K562 (cell line): ENCODE measurements at regions not wholly inside any gene's neighbourhood (a gene's known extent, or its start where the extent isn't known, plus 50 kb on each side); places are given as distances from the start of the nearest gene placed in this dataset.
A peak's percentile ranks its signal among the peaks of the same experiment; 100 is the strongest.
"Not testable (repeated sequence)": the region's sequence is repeated elsewhere in the genome, so short reads cannot be mapped to it uniquely, and the experiment has no call there.

Experiments
- ATAC-seq: fragments of 200-7000 bp; cut with Tn5 transposase; 3 replicates; pipeline ENCODE4 v1.9.1; 2020; ENCODE audit warnings: moderate library complexity
- BruUV-seq: library from RNA; stranded (reverse); fragments of 400-500 nt; replicated peaks from 2 replicates; lab custom pipeline; 2021; lab: Mats Ljungman, UMichigan
- CTCF ChIA-PET: fragments of 300-600 bp; formaldehyde crosslinking; extraction: SDS; loops from one replicate; lab custom pipeline; 2021; ENCODE audit warnings: low intra/inter-chr PET ratio; lab: Yijun Ruan, JAX
- POLR2A ChIA-PET: fragments of 300-600, 350-650 bp; sonication (Branson Sonifier 250); formaldehyde crosslinking; extraction: SDS; loops from one replicate; lab custom pipeline; 2021; ENCODE audit warnings: antibody characterized with exemption, inconsistent platforms; lab: Yijun Ruan, JAX
- DNase-seq, 4 experiments: peaks; one replicate each; pipeline versions ENCODE4 v3.0.0 to v3.0.0-alpha.2; 2011 to 2018; ENCODE audit warnings: low spot score in 3 of 4, mixed read lengths in 3 of 4; ENCODE audit errors: extremely low read depth in 1 of 4
- FAIRE-seq: peaks from 2 replicates; lab custom pipeline; 2011; peaks lifted over from hg19 to GRCh38; lab: Jason Lieb, UNC
- H2AFZ ChIP-seq: 2 replicates; pipeline ENCODE4 v1.6.0; 2011; ENCODE audit warnings: low read depth, low read length, control low read depth, inconsistent platforms
- H3K27ac ChIP-seq: fragments of 200-600 bp; 3 replicates; pipeline ENCODE4 v1.8.0; 2011; ENCODE audit warnings: low read depth, mild to moderate bottlenecking, control low read depth, inconsistent platforms, low read length, moderate library complexity, mixed read lengths; ENCODE audit errors: extremely low read depth
- H3K27me3 ChIP-seq, 2 experiments: fragments of 300-600 bp in 1 of 2; 2 replicates in 1 of 2; 3 replicates in 1 of 2; pipeline versions ENCODE4 v1.6.0 to v1.8.0; 2011; ENCODE audit warnings: inconsistent platforms in 2 of 2, low read length in 2 of 2, mild to moderate bottlenecking in 1 of 2, mixed read lengths in 1 of 2, moderate library complexity in 1 of 2; ENCODE audit not compliant: control insufficient read depth in 2 of 2, insufficient read depth in 2 of 2
- H3K36me3 ChIP-seq: fragments of 300-600 bp; 3 replicates; pipeline ENCODE4 v1.8.0; 2011; ENCODE audit warnings: mild to moderate bottlenecking, low read length, inconsistent platforms; ENCODE audit not compliant: control insufficient read depth, insufficient read depth
- H3K4me1 ChIP-seq, 2 experiments: fragments of 200-600 bp in 1 of 2; replicated peaks in 1 of 2; 2 replicates in 1 of 2; 3 replicates in 1 of 2; pipeline versions ENCODE4 v1.5.1 to v1.8.0; 2011; ENCODE audit warnings: inconsistent platforms in 2 of 2, low read length in 2 of 2, mild to moderate bottlenecking in 1 of 2, mixed read lengths in 1 of 2, moderate library complexity in 1 of 2; ENCODE audit not compliant: control insufficient read depth in 2 of 2, insufficient read depth in 2 of 2
- H3K4me2 ChIP-seq: 2 replicates; pipeline ENCODE4 v1.6.1; 2011; ENCODE audit warnings: low read length, control low read depth, inconsistent platforms, mixed read lengths; ENCODE audit not compliant: insufficient read depth
- H3K4me3 ChIP-seq: fragments of 200-600 bp; sonication (generic), shearing (Covaris generic); 2 replicates; pipeline ENCODE4 v1.5.1; 2016; ENCODE audit warnings: control low read depth, inconsistent platforms
- H3K79me2 ChIP-seq: fragments of 200-600 bp; 3 replicates; pipeline ENCODE4 v1.8.0; 2011; ENCODE audit warnings: low read length, inconsistent platforms; ENCODE audit not compliant: control insufficient read depth, insufficient read depth
- H3K9ac ChIP-seq, 2 experiments: 2 replicates each; pipeline versions ENCODE4 v1.6.0 to v1.6.1; 2011; ENCODE audit warnings: low read depth in 2 of 2, low read length in 2 of 2, control low read depth in 1 of 2, inconsistent platforms in 1 of 2, mild to moderate bottlenecking in 1 of 2, mixed read lengths in 1 of 2; ENCODE audit not compliant: insufficient read depth in 1 of 2
- H3K9me1 ChIP-seq: one replicate; pipeline ENCODE4 v1.6.0; 2011; ENCODE audit warnings: inconsistent platforms, mild to moderate bottlenecking, low read length, moderate library complexity; ENCODE audit not compliant: control insufficient read depth, insufficient read depth
- H3K9me3 ChIP-seq: replicated peaks from 2 replicates; pipeline ENCODE4 v1.5.1; 2011; ENCODE audit warnings: low read depth, low read length, inconsistent platforms; ENCODE audit not compliant: control insufficient read depth, insufficient read depth
- H4K20me1 ChIP-seq: replicated peaks from 2 replicates; pipeline ENCODE4 v1.6.1; 2011; ENCODE audit warnings: low read length, inconsistent platforms, mixed read lengths; ENCODE audit not compliant: control insufficient read depth, insufficient read depth
- C11orf30 ChIP-seq: fragments of 450-650 bp; IDR thresholded peaks from 2 replicates; pipeline ENCODE4 v1.6.1; 2016; ENCODE audit warnings: low read depth, mild to moderate bottlenecking
- ESRRA ChIP-seq: fragments of 450-650 bp; IDR thresholded peaks from 2 replicates; pipeline ENCODE4 v1.6.1; 2014; ENCODE audit warnings: low read depth, mild to moderate bottlenecking, moderate library complexity, borderline replicate concordance
- HNRNPLL ChIP-seq: fragments of 200-400 bp; formaldehyde crosslinking; IDR thresholded peaks from 2 replicates; pipeline ENCODE4 v1.6.1; 2017; ENCODE audit warnings: low read length, low read depth, mild to moderate bottlenecking; ENCODE audit not compliant: poor library complexity, severe bottlenecking
- MAFF ChIP-seq: IDR thresholded peaks from 2 replicates; pipeline ENCODE4 v1.6.1; 2012; ENCODE audit warnings: low read length, improper control_type of control experiment
- MAFG ChIP-seq: fragments of 450-650 bp; conservative IDR thresholded peaks from 2 replicates; pipeline ENCODE4 v1.6.1; 2016; ENCODE audit warnings: missing genetic modification characterization, missing compliant biosample characterization
- MAFK ChIP-seq: IDR thresholded peaks from 2 replicates; pipeline ENCODE4 v1.6.1; 2011; ENCODE audit warnings: low read length, improper control_type of control experiment
- MTA1 ChIP-seq: fragments of 450-650 bp; IDR thresholded peaks from 2 replicates; pipeline ENCODE4 v1.6.1; 2017; ENCODE audit warnings: borderline replicate concordance
- ZNF316 ChIP-seq: fragments of 450-650 bp; IDR thresholded peaks from 2 replicates; pipeline ENCODE4 v1.6.1; 2016
- WGBS: fragments of 100-300 bp; shearing (Covaris generic); methylation state at CpG from one replicate; pipeline ENCODE4 v1.1.6; 2016; ENCODE audit warnings: low coverage, mixed read lengths; ENCODE audit not compliant: insufficient coverage; ENCODE audit errors: missing lambda C conversion rate; 5-methylcytosine and 5-hydroxymethylcytosine counted together
- in situ Hi-C: fragments of 300-500 bp; cut with MboI; formaldehyde crosslinking; loops from 4 replicates; pipeline ENCODE4 v1.15.0; 2018; ENCODE audit warnings: inconsistent platforms, mixed read lengths
- intact Hi-C: fragments of 100-400 bp; cut with micrococcal nuclease; formaldehyde crosslinking; loops from 2 replicates; pipeline ENCODE4 v1.14.2; 2022
- TF ChIP-seq, protein P1 (sequence below): fragments of 250-450 bp; sonication (Bioruptor Pico); IDR thresholded peaks from 2 replicates; pipeline ENCODE4 v1.9.0; 2021; ENCODE audit warnings: mild to moderate bottlenecking, inconsistent platforms

DNA sequence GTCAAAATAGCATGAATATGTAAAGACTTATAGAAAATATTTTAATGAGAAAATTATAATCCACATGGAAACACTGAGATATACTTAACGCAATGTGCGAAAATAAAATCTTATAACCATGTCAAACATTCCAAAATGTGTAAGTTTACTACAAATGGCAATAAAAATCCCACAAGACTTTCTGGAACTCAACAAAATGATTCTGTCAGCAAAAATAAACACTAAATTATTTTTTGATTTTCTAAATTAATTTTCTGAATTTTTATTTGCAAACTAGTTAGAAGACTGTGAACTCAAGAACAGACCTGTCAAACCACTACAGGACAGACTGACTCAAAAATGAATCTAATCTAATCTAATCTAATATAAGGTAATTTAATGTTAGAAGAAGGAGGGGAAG, 160.8 kb upstream of the KCTD7 start:
- WGBS = 96% methylated on average over 2 of the region's 2 CpGs

DNA sequence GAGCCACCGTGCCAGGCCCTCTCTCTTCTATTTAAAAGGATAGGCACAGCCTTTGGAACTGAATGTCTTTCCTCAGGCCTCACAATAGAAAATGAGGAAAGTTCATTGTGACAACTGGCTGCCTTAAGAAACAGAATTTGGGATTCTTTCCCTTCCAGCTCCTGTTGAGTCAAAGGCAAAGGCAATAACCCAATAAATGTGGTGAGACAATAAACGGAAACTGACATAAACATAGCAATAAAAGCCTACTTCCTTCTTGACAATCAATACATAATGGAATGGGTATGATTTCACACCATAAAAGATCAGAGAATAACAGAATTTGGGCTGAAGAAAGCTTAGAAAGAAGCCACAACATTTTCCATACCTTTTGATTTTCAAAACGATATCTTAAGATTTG, 155.6 kb upstream of the KCTD7 start:
- FAIRE-seq, in situ Hi-C loops, H2AFZ ChIP-seq, ATAC-seq, H3K4me2 ChIP-seq, H3K4me1 ChIP-seq, intact Hi-C loops, BruUV-seq, H3K27me3 ChIP-seq, POLR2A ChIA-PET, DNase-seq, H3K9me3 ChIP-seq, H4K20me1 ChIP-seq, H3K79me2 ChIP-seq, H3K9me1 ChIP-seq, H3K27ac ChIP-seq, H3K9ac ChIP-seq, CTCF ChIA-PET, H3K4me3 ChIP-seq: not testable (repeated sequence)
- H3K36me3 ChIP-seq = peaks cover 29% of the 10 kb centered on the region
- WGBS = 24% methylated on average over 3 of the region's 3 CpGs

More for the DNA sequence above, 160.8 kb upstream of the KCTD7 start:
- no peaks in the 10 kb centered on the region for H4K20me1 ChIP-seq
- ChIA-PET POLR2A (no interaction called here), CTCF (no interaction called here)
- H3K9me1 ChIP-seq = no peaks in the 10 kb centered on the region
- no peak overlapping the region for H2AFZ ChIP-seq
- no peak for FAIRE-seq
- no peak overlapping the region for H3K4me2 ChIP-seq
- no peak overlapping the region for H3K9ac ChIP-seq
- H3K36me3 ChIP-seq = peaks cover 2% of the 10 kb centered on the region; the same call in 1 of the 3 replicates
- H3K27ac ChIP-seq = no peak overlapping the region
- no peak for ATAC-seq
- TF ChIP-seq MAFG (tag) (0 out of 2 replicates have a peak, but pooled peaks have one; percentile 48), C11orf30 (peak; percentile 57), HNRNPLL (no peak), ZNF316 (peak; percentile 84), MAFF (peak; percentile 41), MTA1 (no peak), ESRRA (no peak), MAFK (peak; percentile 42; the same call in 1 of the 2 replicates)
- TF ChIP-seq, protein P1, sequence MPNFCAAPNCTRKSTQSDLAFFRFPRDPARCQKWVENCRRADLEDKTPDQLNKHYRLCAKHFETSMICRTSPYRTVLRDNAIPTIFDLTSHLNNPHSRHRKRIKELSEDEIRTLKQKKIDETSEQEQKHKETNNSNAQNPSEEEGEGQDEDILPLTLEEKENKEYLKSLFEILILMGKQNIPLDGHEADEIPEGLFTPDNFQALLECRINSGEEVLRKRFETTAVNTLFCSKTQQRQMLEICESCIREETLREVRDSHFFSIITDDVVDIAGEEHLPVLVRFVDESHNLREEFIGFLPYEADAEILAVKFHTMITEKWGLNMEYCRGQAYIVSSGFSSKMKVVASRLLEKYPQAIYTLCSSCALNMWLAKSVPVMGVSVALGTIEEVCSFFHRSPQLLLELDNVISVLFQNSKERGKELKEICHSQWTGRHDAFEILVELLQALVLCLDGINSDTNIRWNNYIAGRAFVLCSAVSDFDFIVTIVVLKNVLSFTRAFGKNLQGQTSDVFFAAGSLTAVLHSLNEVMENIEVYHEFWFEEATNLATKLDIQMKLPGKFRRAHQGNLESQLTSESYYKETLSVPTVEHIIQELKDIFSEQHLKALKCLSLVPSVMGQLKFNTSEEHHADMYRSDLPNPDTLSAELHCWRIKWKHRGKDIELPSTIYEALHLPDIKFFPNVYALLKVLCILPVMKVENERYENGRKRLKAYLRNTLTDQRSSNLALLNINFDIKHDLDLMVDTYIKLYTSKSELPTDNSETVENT (CRISPR knock-in tag) = no peak
- BruUV-seq = no TSS peak
- H3K79me2 ChIP-seq = no peaks in the 10 kb centered on the region
- no peaks in the 10 kb centered on the region for H3K4me1 ChIP-seq
- H3K9me3 ChIP-seq = no peaks in the 10 kb centered on the region
- intact Hi-C loops (no loop called here), in situ Hi-C loops (no loop called here)
- H3K4me3 ChIP-seq = no peak overlapping the region
- DNase-seq = no peak
- H3K27me3 ChIP-seq = no peaks in the 10 kb centered on the region
